ENCODE measurements at regions not wholly inside any gene's neighbourhood (a gene's known extent, or its start where the extent isn't known, plus 50 kb on each side); places are given as distances from the start of the nearest gene placed in this dataset.
A peak's percentile ranks its signal among the peaks of the same experiment; 100 is the strongest.

- Histone ChIP-seq H2AFZ (ENCODE audit: low read length) (no peak overlapping the region), H4K20me1 (ENCODE audit: control insufficient read depth, extremely low read depth, insufficient read depth, low read length) (no peaks in the 10 kb centered on the region), H3K36me3 (ENCODE audit: control insufficient read depth, insufficient read depth, low read length) (no peaks in the 10 kb centered on the region), H3K27ac (ENCODE audit: insufficient read depth, low read length) (no peak overlapping the region), H3K9ac (ENCODE audit: insufficient read depth, low read length) (no peak overlapping the region), H3K4me1 (ENCODE audit: control insufficient read depth, extremely low read depth, insufficient read depth, low read length) (no peaks in the 10 kb centered on the region), H3K27me3 (ENCODE audit: control insufficient read depth, insufficient read depth, low read length) (no peaks in the 10 kb centered on the region), H3K79me2 (ENCODE audit: control insufficient read depth, insufficient read depth, low read length) (no peaks in the 10 kb centered on the region), H3K9me3 (ENCODE audit: control insufficient read depth, insufficient read depth, low read depth, low read length) (no peaks in the 10 kb centered on the region), H3K4me3 (replicated peaks in 1 of 4; ENCODE audit: control extremely low read depth in 1 of 4, insufficient read depth in 1 of 4, low read depth in 3 of 4, low read length in 4 of 4) (no peak overlapping the region), H3K4me2 (ENCODE audit: extremely low read depth, insufficient read depth, low read length) (no peak overlapping the region)
- TF ChIP-seq EZH2 (IDR thresholded peaks at IDR 0.05; ENCODE audit: low read length, missing control alignments): no peak
- no peak for TF ChIP-seq CTCF (conservative IDR thresholded peaks at IDR 0.05 in 1 of 2, IDR thresholded peaks at IDR 0.05 in 1 of 2; ENCODE audit: low read depth in 1 of 2, low read length in 2 of 2)
- no peak for DNase-seq (ENCODE audit: low read depth in 2 of 2)
Measured at GRCh38 chr3:162213196-162213595, 716.6 kb downstream of the OTOL1 start.

- no peaks in the 10 kb centered on the region for H3K36me3 ChIP-seq (ENCODE audit: control insufficient read depth, insufficient read depth, low read length)
- H3K4me2 ChIP-seq (ENCODE audit: extremely low read depth, insufficient read depth, low read length): peak overlapping the region; percentile 27
- peak in 1 of 2 donors; percentile 4 for DNase-seq (ENCODE audit: low read depth in 2 of 2)
- no peaks in the 10 kb centered on the region for H4K20me1 ChIP-seq (ENCODE audit: control insufficient read depth, extremely low read depth, insufficient read depth, low read length)
- no peak overlapping the region for H3K4me3 ChIP-seq (replicated peaks in 1 of 4; ENCODE audit: control extremely low read depth in 1 of 4, insufficient read depth in 1 of 4, low read depth in 3 of 4, low read length in 4 of 4)
- H3K27me3 ChIP-seq (ENCODE audit: control insufficient read depth, insufficient read depth, low read length): no peaks in the 10 kb centered on the region
- no peak overlapping the region for H3K9ac ChIP-seq (ENCODE audit: insufficient read depth, low read length)
- H3K4me1 ChIP-seq (ENCODE audit: control insufficient read depth, extremely low read depth, insufficient read depth, low read length): no peaks in the 10 kb centered on the region
- H3K79me2 ChIP-seq (ENCODE audit: control insufficient read depth, insufficient read depth, low read length): no peaks in the 10 kb centered on the region
- H3K9me3 ChIP-seq (ENCODE audit: control insufficient read depth, insufficient read depth, low read depth, low read length): no peaks in the 10 kb centered on the region
- H3K27ac ChIP-seq (ENCODE audit: insufficient read depth, low read length): no peak overlapping the region
- no peak for TF ChIP-seq CTCF (conservative IDR thresholded peaks at IDR 0.05 in 1 of 2, IDR thresholded peaks at IDR 0.05 in 1 of 2; ENCODE audit: low read depth in 1 of 2, low read length in 2 of 2)
- no peak for TF ChIP-seq EZH2 (IDR thresholded peaks at IDR 0.05; ENCODE audit: low read length, missing control alignments)
- H2AFZ ChIP-seq (ENCODE audit: low read length): peak overlapping the region; percentile 29
Measured at GRCh38 chr3:162213956-162214355, 717.3 kb downstream of the OTOL1 start.

DNA sequence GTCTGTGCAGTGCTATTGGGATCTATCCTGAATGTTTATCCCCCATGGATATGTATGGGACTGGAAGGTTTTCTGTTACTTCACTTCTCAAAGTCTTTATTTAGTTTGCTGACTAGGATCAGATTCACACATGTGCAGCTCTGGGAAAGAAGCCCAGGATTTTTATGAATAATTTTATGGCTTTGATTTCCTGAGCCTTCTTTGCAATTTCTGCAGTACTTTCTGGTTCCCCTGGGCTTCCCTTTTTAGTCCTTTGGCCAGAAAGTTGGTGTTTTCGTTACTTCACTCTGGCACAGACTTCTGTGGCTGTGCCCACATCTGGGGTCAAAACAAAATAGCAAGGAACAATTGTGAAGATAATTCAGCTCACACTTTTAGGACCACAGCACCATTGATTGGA is 721.0 kb downstream of the OTOL1 start:
- no peak for TF ChIP-seq CTCF (conservative IDR thresholded peaks at IDR 0.05 in 1 of 2, IDR thresholded peaks at IDR 0.05 in 1 of 2; ENCODE audit: low read depth in 1 of 2, low read length in 2 of 2)
- no peak for TF ChIP-seq EZH2 (IDR thresholded peaks at IDR 0.05; ENCODE audit: low read length, missing control alignments)
- peak overlapping the region; percentile 13 for H2AFZ ChIP-seq (ENCODE audit: low read length)

More for the DNA sequence above, 721.0 kb downstream of the OTOL1 start:
- Histone ChIP-seq H3K9ac (ENCODE audit: insufficient read depth, low read length) (no peak overlapping the region), H3K27me3 (ENCODE audit: control insufficient read depth, insufficient read depth, low read length) (no peaks in the 10 kb centered on the region), H3K4me3 (replicated peaks in 1 of 4; ENCODE audit: control extremely low read depth in 1 of 4, insufficient read depth in 1 of 4, low read depth in 3 of 4, low read length in 4 of 4) (no peak overlapping the region), H3K27ac (ENCODE audit: insufficient read depth, low read length) (no peak overlapping the region), H3K79me2 (ENCODE audit: control insufficient read depth, insufficient read depth, low read length) (no peaks in the 10 kb centered on the region), H3K9me3 (ENCODE audit: control insufficient read depth, insufficient read depth, low read depth, low read length) (no peaks in the 10 kb centered on the region), H3K36me3 (ENCODE audit: control insufficient read depth, insufficient read depth, low read length) (no peaks in the 10 kb centered on the region), H3K4me1 (ENCODE audit: control insufficient read depth, extremely low read depth, insufficient read depth, low read length) (no peaks in the 10 kb centered on the region), H3K4me2 (ENCODE audit: extremely low read depth, insufficient read depth, low read length) (peak overlapping the region; percentile 35), H4K20me1 (ENCODE audit: control insufficient read depth, extremely low read depth, insufficient read depth, low read length) (no peaks in the 10 kb centered on the region)
- DNase-seq (ENCODE audit: low read depth in 2 of 2): peak in 1 of 2 donors; percentile 70
